ENCODE measurements at regions not wholly inside any gene's neighbourhood (a gene's known extent, or its start where the extent isn't known, plus 50 kb on each side); places are given as distances from the start of the nearest gene placed in this dataset.
A peak's percentile ranks its signal among the peaks of the same experiment; 100 is the strongest.

DNA sequence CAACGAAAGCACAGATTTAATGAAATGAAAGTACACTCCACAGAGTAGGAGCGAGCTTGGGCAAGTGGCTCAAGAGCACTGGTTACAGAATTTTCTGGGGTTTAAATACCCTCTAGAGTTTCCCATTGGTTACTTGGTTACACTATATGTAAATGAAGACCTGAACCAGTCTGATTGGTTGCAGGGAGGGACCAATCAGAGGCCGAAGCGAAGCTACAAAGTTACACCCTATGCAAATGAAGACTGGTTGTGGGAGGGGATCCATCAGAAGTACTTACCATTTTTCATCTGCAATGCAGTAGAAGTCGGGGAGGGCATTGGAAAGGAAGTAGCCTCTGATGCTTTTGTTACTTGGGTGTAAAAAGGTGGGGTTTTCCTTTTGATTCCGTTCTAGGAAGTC is 132.0 kb downstream of the PMP22 start:
- H3K36me3 Mint-ChIP-seq (ENCODE audit: low read depth) = no peaks in the 10 kb centered on the region
- TF ChIP-seq, protein P1, sequence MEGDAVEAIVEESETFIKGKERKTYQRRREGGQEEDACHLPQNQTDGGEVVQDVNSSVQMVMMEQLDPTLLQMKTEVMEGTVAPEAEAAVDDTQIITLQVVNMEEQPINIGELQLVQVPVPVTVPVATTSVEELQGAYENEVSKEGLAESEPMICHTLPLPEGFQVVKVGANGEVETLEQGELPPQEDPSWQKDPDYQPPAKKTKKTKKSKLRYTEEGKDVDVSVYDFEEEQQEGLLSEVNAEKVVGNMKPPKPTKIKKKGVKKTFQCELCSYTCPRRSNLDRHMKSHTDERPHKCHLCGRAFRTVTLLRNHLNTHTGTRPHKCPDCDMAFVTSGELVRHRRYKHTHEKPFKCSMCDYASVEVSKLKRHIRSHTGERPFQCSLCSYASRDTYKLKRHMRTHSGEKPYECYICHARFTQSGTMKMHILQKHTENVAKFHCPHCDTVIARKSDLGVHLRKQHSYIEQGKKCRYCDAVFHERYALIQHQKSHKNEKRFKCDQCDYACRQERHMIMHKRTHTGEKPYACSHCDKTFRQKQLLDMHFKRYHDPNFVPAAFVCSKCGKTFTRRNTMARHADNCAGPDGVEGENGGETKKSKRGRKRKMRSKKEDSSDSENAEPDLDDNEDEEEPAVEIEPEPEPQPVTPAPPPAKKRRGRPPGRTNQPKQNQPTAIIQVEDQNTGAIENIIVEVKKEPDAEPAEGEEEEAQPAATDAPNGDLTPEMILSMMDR (IDR thresholded peaks at IDR 0.05) = no peak
- H3K9me3 Mint-ChIP-seq = peaks cover 22% of the 10 kb centered on the region
- peaks cover 10% of the 10 kb centered on the region for H3K27me3 Mint-ChIP-seq (ENCODE audit: low read depth, poor library complexity)
- no peak overlapping the region for H3K27ac Mint-ChIP-seq
- H3K4me3 Mint-ChIP-seq = no peak overlapping the region
- peaks cover 33% of the 10 kb centered on the region for H3K4me1 Mint-ChIP-seq
- no peak for DNase-seq

DNA sequence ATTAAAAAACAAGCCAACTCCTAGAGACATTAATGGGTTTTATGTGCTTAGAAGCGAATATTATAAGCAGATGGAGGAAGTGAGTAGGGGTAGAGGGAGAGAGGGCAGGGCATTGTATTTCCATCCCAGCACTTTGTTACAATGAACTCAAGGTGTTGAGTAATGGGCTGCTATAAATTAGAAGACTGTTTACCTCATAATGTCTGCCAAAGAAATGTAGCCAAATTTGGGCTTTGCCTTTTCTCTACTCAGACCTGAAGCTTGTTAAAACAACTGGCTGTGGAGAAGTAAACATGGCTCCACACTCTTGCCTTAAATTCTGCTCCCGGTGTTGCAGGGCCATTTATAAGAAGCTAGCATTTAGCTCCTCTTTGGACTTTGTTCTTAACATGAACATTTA is 134.7 kb downstream of the PMP22 start:
- TF ChIP-seq, protein P1 (IDR thresholded peaks at IDR 0.05) = no peak
- no peak for DNase-seq
- H3K4me1 Mint-ChIP-seq = peaks cover 33% of the 10 kb centered on the region
- peak overlapping the region; percentile 42 for H3K27ac Mint-ChIP-seq
- peaks cover 30% of the 10 kb centered on the region for H3K9me3 Mint-ChIP-seq
- peaks cover 4% of the 10 kb centered on the region for H3K36me3 Mint-ChIP-seq (ENCODE audit: low read depth)
- H3K4me3 Mint-ChIP-seq = no peak overlapping the region
- H3K27me3 Mint-ChIP-seq (ENCODE audit: low read depth, poor library complexity) = peaks cover 15% of the 10 kb centered on the region

DNA sequence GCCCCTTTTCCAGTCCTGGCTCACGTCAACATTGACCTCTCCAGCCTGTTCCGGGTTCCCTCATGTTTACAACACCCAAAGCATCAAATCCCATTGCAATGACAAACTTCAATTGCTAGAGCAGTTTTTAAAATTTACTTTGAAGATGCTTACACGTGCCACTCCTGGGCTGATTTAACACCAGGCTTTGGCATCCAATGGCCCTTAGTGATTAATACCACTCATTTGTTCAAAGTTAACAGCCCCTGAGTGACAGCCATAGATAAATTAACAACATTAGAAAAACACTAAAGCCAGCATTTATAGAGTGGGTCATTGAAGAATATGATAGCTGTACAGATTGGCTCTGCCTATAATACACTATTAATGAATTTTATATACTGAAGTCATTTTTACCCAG is 135.1 kb downstream of the PMP22 start:
- peak overlapping the region; percentile 63 for H3K27ac Mint-ChIP-seq
- peak overlapping the region; percentile 2 for H3K4me3 Mint-ChIP-seq
- peaks cover 33% of the 10 kb centered on the region for H3K4me1 Mint-ChIP-seq
- no peak for DNase-seq
- peaks cover 15% of the 10 kb centered on the region for H3K27me3 Mint-ChIP-seq (ENCODE audit: low read depth, poor library complexity)
- TF ChIP-seq, protein P1 (IDR thresholded peaks at IDR 0.05) = no peak
- peaks cover 4% of the 10 kb centered on the region for H3K36me3 Mint-ChIP-seq (ENCODE audit: low read depth)
- peaks cover 32% of the 10 kb centered on the region for H3K9me3 Mint-ChIP-seq

DNA sequence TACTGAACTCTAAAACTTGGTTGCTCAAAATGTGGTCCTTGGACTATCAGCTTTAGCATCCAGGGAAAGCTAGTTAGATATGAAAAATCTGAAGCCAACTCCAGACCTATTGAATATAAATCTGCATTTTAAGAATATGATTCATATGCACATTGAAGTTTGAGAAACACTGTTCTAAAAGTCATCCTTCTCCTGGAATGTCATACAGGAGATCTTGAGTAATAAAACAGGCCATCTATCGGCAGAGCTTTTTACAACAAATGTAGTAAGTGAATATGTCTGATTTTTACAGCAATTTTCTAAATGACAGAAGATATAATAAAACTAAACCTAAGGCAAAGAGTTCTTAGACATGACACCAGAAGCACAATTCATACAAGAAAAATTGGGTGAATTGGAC is 140.4 kb downstream of the PMP22 start:
- Mint-ChIP-seq H3K9me3 (peaks cover 12% of the 10 kb centered on the region), H3K4me1 (peaks cover 29% of the 10 kb centered on the region), H3K36me3 (ENCODE audit: low read depth) (peaks cover 4% of the 10 kb centered on the region), H3K4me3 (no peak overlapping the region), H3K27ac (no peak overlapping the region), H3K27me3 (ENCODE audit: low read depth, poor library complexity) (peaks cover 5% of the 10 kb centered on the region)
- TF ChIP-seq, protein P1 (IDR thresholded peaks at IDR 0.05) = no peak
- DNase-seq = no peak

DNA sequence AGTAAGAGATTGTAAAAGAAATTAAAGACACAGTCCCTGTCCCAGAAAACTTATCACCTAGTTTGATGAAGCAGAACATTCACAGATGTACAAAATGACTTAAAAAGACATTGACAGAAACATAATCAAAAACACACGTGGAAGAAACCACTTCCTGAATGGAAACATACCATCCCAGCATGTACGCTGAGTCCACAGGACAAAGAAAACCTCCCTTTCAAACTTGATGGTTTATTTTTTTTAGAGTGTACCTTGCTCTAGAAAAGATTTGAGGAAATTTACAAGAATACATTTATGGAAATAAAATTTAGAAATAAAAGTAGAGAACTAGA is 140.9 kb downstream of the PMP22 start:
- Mint-ChIP-seq H3K4me3 (no peak overlapping the region), H3K36me3 (ENCODE audit: low read depth) (peaks cover 4% of the 10 kb centered on the region), H3K27ac (no peak overlapping the region), H3K27me3 (ENCODE audit: low read depth, poor library complexity) (peaks cover 5% of the 10 kb centered on the region), H3K9me3 (peaks cover 12% of the 10 kb centered on the region), H3K4me1 (peaks cover 24% of the 10 kb centered on the region)
- no peak for DNase-seq
- TF ChIP-seq, protein P1 (IDR thresholded peaks at IDR 0.05) = no peak

DNA sequence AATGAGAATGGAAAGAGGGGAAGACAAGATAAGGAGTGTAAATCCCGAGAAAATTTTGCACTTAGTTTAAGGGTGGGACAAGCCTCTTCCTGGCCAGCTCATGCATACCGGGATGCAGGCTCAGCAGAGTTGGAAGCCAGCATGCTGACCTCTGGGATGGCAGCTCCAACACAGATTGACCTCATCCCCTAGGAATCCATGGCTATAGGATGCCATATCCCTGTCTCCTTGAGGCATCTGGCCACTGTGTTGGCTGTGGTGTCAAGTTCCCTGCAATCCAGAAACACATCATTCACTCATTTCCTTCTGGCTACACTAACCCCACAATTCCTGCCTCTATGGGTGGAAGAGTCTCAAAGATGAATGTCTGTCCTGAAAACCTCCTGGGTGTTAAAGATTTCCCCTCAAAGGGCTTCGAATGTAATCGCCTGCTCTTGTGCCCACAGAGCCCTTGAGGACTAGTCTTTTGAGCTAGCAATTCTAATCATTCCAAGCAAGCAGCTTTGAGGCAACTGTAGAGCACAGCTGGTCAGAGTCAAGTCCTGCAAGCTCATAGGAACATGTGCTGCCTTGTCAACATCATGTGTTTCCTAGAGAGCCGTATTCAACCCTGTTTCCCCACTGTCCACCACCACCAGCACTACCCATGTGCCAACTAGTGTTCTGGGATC is 141.4 kb downstream of the PMP22 start:
- H3K4me1 Mint-ChIP-seq = peaks cover 19% of the 10 kb centered on the region
- peaks cover 5% of the 10 kb centered on the region for H3K27me3 Mint-ChIP-seq (ENCODE audit: low read depth, poor library complexity)
- H3K4me3 Mint-ChIP-seq = no peak overlapping the region
- TF ChIP-seq, protein P1 (IDR thresholded peaks at IDR 0.05) = no peak
- peaks cover 4% of the 10 kb centered on the region for H3K36me3 Mint-ChIP-seq (ENCODE audit: low read depth)
- peak overlapping the region; percentile 60 for H3K27ac Mint-ChIP-seq
- peaks cover 12% of the 10 kb centered on the region for H3K9me3 Mint-ChIP-seq
- no peak for DNase-seq

Data from nephron progenitor cell (in vitro differentiated cells).